ENCODE measurements at regions not wholly inside any gene's neighbourhood (a gene's known extent, or its start where the extent isn't known, plus 50 kb on each side); places are given as distances from the start of the nearest gene placed in this dataset.
"Not testable (repeated sequence)": the region's sequence is repeated elsewhere in the genome, so short reads cannot be mapped to it uniquely, and the experiment has no call there.

DNA sequence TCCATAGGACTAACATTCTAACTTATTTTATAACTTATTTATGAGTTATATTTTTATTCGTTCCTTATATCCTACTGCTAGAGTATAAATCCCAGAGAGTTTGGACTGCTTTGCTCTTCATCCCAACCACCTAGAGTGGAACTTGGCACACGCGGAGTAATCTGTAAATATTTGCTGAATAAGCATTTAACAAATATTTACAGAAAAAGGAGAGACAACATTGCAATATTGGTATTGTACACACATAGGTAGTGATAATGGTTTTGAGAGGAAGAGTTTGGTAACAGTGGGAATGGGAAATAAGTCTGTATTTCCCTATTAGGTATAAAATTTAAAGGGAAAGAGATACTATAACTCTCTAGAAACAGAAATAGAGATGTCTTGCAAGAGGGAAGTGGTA, 634.8 kb upstream of the CITED2 start:
- no peak for DNase-seq

DNA sequence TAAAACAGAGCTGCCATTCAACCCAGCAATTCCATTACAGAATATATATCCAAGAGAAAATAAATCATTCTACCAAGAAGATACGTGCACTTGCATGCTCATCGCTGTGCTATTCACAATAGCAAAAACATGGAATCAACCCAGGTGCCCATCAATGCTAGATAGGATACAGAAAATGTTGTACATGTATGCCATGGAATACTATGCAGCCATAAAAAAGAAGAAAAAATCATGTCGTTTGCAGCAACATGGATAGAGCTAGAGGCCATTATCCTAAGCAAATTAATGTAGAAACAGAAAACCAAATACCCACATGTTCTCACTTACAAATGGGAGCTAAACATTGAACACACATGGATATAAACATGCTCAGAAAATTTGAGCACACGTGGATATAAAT, 633.1 kb upstream of the CITED2 start:
- no peak for DNase-seq

DNA sequence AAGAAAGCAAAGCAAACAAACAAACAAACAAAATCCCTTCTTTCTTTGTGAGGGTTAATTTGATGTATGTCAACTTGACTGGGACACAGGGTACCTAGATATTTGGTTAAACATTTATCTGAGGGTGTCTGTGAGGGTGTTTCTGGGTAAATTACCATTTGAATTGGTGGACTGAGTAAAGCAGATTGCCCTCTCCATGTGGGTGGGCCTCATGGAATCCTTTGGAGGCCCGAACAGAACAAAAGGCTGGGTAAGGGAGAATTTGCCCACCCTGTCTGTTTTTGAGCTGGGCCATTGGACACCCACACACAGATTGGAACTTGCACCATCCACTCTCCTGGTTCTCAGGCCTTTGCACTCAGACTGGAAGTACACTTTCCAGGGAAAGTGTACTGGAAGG, 628.8 kb upstream of the CITED2 start:
- no peak for DNase-seq

- no peak for DNase-seq
These were observed 628.1 kb upstream of the CITED2 start for GRCh38 chr6:140002396-140003022.

DNA sequence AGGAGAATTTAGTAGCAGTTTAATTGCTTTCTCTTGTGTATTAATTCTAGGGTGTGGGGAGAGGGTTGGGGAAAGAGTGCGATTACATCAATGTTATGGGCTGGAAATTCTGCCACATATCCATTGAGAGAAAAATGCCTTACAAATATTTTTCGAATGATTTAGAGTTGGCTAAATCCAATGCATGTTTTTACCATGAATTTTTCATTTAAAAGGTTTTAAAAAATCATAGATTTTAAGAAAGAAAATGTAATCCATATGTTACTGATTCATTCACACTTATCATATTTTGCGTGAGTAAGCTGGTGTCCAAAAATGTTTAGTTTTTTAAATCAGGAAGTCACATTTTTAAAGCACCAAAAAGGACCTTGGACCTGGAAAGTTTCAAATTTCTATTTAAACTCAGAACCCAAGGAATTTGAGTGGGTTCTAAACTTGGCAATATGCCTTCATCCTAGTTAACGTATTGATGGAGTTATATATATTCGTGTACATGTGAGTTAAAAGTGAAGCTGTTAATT, 627.4 kb upstream of the CITED2 start:
- DNase-seq, result no peak

GRCh38 chr6:140001005-140001404, 626.6 kb upstream of the CITED2 start:
- DNase-seq, result no peak

DNA sequence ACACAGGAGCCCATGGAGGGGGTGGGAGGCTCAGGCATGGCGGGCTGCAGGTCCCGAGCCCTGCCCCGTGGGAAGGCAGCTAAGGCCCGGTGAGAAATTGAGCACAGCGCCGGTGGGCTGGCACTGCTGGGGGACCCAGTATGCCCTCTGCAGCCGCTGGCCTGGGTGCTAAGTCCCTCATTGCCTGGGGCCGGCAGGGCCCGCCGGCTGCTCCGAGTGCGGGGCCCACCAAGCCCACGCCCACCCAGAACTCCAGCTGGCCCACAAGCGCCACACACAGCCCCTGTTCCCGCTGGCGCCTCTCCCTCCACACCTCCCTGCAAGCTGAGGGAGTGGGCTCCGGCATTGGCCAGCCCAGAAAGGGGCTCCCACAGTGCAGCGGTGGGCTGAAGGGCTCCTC, 625.2 kb upstream of the CITED2 start:
- not testable (repeated sequence) for DNase-seq

GRCh38 chr6:139998478-139998877, 624.0 kb upstream of the CITED2 start:
- DNase-seq, result not testable (repeated sequence)

GRCh38 chr6:139996253-139996834, 621.9 kb upstream of the CITED2 start:
- no peak for DNase-seq

DNA sequence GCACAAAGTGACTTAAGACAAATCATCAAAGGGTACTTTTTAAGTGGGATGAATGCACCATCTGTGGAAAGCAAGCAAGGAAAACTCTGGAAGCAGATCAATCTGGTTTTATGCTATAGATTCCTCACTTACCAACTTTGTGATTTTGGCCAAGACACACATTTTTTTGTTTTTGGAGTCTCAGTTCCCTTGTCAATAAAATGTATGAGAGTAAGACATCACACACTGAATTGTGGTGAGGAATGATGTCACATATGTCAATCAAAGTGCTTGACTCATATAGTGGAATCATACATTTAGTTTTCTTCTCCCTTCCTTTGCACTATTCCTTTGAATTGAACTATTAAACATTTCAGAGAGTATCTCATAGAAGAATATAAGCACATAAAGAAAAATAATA, 620.5 kb upstream of the CITED2 start:
- DNase-seq, result no peak

DNA sequence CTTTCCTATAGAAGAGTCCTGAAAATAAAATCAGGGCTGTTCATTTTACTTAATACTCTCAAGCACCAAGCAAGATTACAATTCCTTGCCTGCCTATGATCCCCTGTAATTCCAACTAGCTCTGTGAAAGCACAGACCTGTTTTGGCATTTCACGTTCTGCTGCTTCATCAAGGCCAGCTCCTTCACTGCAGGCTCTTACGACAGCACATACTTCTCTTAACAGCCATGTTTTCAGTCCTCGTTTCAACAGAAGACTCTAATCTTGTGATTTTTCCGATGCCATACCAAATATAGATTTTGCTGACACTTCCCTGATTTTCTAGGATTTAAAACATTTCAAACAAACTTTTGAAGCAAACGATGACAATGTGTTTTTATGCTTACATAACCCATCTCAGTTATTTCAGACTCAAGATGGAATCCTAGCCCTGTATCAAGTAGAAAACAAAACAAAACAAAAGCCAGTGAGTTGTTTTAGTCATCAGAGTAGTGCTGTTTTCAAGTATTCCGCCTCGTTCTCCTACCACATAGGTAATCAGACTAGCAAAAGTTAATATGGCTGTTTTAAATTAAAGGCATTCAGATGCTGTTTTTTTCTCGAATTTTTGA, 616.5 kb upstream of the CITED2 start:
- DNase-seq, result no peak

DNA sequence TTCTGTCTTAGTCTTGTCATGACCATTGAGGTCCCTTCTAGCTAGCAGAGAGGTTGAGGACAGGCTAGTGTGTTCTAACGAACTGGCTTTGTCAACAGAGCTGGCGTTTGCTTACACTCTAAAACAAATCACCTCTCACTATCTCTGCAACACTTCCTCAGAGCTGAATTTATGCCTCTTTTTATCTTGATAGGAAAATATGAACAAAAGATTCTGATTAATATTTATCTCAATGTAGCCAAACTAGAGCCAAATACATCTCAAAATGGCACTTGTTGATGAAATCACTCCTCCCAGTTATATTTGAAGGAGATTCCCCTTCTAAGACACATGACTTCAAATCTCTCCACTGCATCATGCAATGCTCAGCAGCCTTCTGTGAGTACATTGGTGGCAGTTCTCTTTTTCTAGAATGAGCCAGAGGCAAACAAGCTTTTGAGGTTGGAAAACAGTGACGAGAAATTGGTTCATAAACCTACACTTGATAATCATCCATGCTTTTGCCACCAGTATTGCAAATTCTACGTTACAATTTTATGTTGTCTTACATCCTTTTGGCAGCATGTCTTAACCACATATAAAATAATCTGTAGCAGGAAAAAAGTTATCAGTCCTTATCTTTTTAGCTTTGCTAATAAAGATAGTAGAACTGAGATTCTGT, 615.7 kb upstream of the CITED2 start:
- DNase-seq, result peak in 1 of 56 donors; percentile 18

DNA sequence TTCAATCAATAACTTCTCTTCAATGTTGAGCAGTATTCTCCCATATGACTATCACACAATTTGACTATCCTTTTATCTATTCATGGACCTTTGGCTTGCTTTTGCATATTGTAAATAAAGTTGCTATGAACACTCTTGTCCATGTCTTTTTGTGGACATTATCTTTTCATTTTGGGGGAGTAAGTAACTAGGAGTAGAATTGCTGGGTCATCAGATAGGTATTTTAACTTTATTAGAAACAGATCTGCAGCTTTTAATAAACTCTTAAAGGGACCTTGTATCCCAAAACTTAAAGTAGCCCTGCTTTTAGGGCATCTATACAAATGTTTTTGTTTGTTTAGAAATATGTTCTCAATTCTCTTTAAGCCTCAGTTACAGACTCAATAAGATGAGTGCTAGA, 614.2 kb upstream of the CITED2 start:
- DNase-seq, result no peak

GRCh38 chr6:139987091-139987490, 612.6 kb upstream of the CITED2 start:
- no peak for DNase-seq

- no peak for DNase-seq
These were observed 610.9 kb upstream of the CITED2 start for GRCh38 chr6:139985236-139985815.

DNA sequence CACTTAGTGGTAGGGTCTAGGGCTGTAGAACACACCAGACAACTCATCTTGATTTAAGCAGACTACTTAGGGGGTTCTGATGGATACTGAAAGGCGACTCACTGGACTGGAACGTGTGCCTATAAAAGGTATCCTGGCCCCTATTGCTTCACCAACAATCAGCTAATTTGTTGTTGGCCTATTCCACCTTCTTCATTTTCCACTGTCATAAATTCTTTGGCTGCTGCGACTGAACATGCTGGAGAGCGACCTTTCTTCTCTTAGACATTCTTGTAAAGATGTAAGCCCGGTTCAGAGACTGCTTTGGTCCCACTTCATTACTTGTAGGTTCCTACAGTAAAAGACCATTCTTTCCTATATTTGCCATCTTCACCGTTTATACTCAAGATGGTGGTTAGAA, 609.9 kb upstream of the CITED2 start:
- no peak for DNase-seq

DNA sequence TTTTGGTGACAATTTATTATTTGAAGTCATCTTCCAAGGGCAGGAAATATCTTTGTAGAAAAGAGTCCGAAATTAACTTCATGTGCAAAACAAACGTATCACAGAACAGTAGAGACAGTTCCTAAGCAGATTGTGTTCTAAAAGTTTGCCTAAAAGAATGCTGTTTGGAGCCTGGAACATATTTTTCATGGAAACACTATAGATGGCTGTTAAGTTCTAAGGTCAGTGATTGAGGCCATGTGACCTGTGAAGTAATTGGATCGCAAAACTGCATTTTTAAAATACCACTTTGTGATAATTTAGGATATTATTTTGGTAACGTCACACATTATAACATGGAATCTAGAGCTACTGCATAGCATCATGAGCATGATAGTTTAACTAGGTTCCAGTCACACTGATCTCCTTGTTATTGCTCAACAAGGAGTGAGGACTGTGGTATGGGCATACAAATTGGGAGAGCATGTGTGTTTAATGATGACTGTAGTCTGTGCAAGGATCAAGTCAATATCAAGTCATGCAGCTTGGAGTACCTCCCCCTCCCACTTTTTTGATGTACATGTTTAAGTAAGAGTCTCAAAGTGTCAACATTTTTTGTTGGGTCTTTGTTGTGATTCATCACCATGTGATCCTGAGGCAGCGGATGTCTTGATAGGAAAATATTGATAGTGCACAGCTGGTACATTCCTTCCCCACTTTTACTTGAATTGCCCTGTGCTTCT, 609.3 kb upstream of the CITED2 start:
- DNase-seq, result no peak

DNA sequence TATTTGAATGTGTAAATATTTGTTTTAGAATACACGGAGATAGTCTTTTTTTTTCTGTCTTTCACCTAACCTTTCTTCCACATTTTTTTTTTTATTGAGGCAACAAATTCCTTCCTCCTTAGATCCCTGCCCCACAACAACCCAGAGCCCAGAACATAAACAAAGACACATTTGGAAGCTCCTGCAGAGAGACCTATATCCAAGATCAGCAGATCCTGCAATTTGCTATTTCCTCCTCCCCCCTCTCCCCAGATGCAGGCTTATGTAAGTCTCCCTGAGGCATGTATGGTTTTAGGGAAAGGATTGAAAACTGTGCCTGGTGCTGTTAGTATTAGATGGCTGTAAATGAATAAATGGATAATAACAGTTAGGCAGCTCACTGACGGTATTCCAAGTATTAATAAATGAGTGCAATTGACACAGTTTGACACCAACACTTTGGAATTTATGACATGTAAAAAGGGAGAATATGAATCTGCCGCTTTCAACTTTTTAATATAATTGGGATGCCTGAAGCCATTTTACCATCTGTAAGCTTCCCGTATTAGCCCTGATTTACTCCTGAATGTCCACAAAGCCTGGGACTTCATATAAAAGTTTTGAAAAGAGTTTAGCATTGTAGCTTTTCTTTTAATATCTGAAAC, 608.3 kb upstream of the CITED2 start:
- DNase-seq, result no peak

- DNase-seq, result no peak
These were observed 607.7 kb upstream of the CITED2 start for GRCh38 chr6:139982195-139982594.

DNA sequence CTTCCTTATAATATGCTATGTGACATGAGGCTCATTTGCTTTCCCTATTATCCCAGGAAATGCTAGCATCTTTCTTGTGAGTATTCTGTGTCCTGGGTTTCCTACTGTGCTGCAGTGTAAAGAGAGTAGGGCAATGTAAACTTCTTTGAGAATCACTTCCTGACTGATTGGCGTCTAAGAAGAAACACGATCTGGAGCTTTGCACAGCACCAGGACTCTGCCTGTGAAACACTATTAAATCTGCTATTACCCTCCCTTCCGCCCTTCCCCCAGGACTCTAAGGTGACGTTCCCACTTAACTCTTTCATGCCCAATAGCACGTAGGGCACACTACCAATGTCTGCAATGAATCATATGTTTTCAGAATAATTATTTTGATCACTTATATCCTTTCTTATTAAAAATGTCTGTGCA, 607.3 kb upstream of the CITED2 start:
- no peak for DNase-seq
